Neural crest cell (in vitro differentiated cells): ENCODE measurements at regions not wholly inside any gene's neighbourhood (a gene's known extent, or its start where the extent isn't known, plus 50 kb on each side); places are given as distances from the start of the nearest gene placed in this dataset.
A peak's percentile ranks its signal among the peaks of the same experiment; 100 is the strongest.

Experiments used
- DNase-seq: peaks from one replicate; pipeline ENCODE4 v3.0.0; 2021; ENCODE audit warnings: low read depth, mixed read lengths, low spot score
- H3K27ac Mint-ChIP-seq: one replicate; pipeline ENCODE4 v1.8.0; 2021; ENCODE audit warnings: mild to moderate bottlenecking, mixed read lengths; ENCODE audit not compliant: unreplicated experiment
- H3K27me3 Mint-ChIP-seq: 2 replicates; pipeline ENCODE4 v1.8.0; 2021; ENCODE audit warnings: low read depth, mild to moderate bottlenecking, mixed read lengths
- H3K36me3 Mint-ChIP-seq: 2 replicates; pipeline ENCODE4 v1.8.0; 2021; ENCODE audit warnings: low read depth, mild to moderate bottlenecking, mixed read lengths
- H3K4me1 Mint-ChIP-seq: 2 replicates; pipeline ENCODE4 v1.8.0; 2021; ENCODE audit warnings: mixed read lengths
- H3K4me3 Mint-ChIP-seq: one replicate; pipeline ENCODE4 v1.8.0; 2021; ENCODE audit warnings: mild to moderate bottlenecking, mixed read lengths
- H3K9me3 Mint-ChIP-seq: 2 replicates; pipeline ENCODE4 v1.8.0; 2021; ENCODE audit warnings: mixed read lengths
- microRNA-seq: library from miRNA; unstranded; fragments of <30 nt; microRNA quantifications from one replicate; pipeline ENCODE4, GENCODE V29; 2020
- TF ChIP-seq, protein P1 (sequence below): fragments of 200-600 bp; sonication (generic); conservative IDR thresholded peaks from 2 replicates; pipeline ENCODE4 v1.5.0; 2021; ENCODE audit warnings: antibody characterized with exemption, mild to moderate bottlenecking

DNA sequence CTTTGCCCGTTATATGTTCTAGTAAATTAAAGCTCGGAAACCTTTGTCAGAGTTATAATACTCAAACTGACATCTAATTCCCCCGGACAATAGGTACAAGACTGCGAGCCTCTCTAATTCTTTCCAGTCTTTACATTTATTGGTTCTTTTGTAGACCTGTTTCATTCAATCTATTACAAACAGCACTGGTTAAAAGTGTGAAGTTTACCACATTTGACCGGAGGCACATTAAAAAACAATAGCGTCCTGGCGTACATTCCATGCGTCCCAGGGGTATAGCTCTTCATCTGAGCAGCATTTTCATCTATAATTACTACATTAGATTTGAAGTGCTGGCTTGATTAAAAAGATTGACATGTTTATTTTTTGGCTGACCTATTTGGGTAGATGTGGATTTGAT is 49.9 kb upstream of the TENM3 start:
- Mint-ChIP-seq H3K9me3 (no peaks in the 10 kb centered on the region), H3K4me3 (peak overlapping the region; percentile 4), H3K27ac (peak overlapping the region; percentile 69), H3K27me3 (peaks cover 2% of the 10 kb centered on the region), H3K4me1 (peaks cover 34% of the 10 kb centered on the region), H3K36me3 (no peaks in the 10 kb centered on the region)
- TF ChIP-seq, protein P1, sequence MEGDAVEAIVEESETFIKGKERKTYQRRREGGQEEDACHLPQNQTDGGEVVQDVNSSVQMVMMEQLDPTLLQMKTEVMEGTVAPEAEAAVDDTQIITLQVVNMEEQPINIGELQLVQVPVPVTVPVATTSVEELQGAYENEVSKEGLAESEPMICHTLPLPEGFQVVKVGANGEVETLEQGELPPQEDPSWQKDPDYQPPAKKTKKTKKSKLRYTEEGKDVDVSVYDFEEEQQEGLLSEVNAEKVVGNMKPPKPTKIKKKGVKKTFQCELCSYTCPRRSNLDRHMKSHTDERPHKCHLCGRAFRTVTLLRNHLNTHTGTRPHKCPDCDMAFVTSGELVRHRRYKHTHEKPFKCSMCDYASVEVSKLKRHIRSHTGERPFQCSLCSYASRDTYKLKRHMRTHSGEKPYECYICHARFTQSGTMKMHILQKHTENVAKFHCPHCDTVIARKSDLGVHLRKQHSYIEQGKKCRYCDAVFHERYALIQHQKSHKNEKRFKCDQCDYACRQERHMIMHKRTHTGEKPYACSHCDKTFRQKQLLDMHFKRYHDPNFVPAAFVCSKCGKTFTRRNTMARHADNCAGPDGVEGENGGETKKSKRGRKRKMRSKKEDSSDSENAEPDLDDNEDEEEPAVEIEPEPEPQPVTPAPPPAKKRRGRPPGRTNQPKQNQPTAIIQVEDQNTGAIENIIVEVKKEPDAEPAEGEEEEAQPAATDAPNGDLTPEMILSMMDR = no peak
- DNase-seq = no peak

Small RNA genes in the stretch of these regions (microRNA-seq; reads per million reads assigned to microRNA genes)
- gene MIR1305 = 246 reads per million, percentile 68 among the genes with 10 or more reads in this experiment
